ENCODE measurements at regions not wholly inside any gene's neighbourhood (a gene's known extent, or its start where the extent isn't known, plus 50 kb on each side); places are given as distances from the start of the nearest gene placed in this dataset.

- Histone ChIP-seq H3K4me3 (no peak overlapping the region), H3K9me3 (no peaks in the 10 kb centered on the region), H3K27me3 (no peaks in the 10 kb centered on the region), H3K36me3 (no peaks in the 10 kb centered on the region), H3K27ac (no peak overlapping the region), H3K4me1 (peaks cover 0 to 4% (median 0%) of the 10 kb centered on the region in 4 donors)
- no peak for DNase-seq
- TF ChIP-seq, protein P1, sequence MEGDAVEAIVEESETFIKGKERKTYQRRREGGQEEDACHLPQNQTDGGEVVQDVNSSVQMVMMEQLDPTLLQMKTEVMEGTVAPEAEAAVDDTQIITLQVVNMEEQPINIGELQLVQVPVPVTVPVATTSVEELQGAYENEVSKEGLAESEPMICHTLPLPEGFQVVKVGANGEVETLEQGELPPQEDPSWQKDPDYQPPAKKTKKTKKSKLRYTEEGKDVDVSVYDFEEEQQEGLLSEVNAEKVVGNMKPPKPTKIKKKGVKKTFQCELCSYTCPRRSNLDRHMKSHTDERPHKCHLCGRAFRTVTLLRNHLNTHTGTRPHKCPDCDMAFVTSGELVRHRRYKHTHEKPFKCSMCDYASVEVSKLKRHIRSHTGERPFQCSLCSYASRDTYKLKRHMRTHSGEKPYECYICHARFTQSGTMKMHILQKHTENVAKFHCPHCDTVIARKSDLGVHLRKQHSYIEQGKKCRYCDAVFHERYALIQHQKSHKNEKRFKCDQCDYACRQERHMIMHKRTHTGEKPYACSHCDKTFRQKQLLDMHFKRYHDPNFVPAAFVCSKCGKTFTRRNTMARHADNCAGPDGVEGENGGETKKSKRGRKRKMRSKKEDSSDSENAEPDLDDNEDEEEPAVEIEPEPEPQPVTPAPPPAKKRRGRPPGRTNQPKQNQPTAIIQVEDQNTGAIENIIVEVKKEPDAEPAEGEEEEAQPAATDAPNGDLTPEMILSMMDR (IDR thresholded peaks at IDR 0.05): no peak
- no peak for TF ChIP-seq POLR2A (IDR thresholded peaks at IDR 0.05)
Measured at GRCh38 chr5:158514319-158514985, 585.3 kb downstream of the EBF1 start.

DNA sequence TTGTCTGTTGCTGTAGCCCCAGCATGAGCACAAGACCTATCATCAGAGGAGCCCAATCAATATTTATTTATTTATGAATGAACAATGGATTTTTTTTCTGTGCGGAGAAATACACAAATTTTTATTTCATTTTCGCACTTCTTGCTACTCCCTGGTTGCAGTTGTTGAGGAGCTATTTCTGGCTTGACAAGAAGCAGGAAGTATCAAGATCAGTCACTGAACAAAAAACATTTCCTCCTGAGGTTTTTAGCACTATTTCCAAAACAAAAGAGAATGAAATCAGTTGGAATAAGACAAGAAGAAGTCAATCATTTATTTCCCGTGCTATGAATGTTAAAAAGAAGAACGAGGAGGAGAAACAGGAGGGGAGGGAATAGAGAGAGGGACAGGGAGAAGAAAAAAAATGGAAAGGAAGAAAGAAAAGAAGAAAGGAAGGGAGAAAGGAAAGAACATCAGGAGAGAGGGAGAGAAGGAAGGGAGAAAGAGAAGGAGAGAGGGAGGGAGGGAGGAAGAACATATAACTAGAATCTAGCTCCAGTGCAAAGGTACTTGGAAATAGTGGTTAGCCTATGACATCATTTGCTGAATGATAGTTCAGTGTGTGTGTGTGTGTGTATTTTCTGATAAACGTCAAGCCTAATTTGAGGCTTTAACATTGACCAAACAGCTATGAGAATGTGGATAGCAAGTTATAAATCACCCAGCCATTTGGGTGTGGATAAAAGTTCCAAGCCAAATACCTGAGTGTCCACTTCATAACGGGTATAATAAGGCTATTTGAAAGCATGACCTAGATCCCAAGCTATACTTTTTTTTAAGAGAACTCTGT, 586.0 kb downstream of the EBF1 start:
- peak overlapping the region in 1 of 4 donors; percentile 19 for H3K27ac ChIP-seq
- H3K27me3 ChIP-seq: no peaks in the 10 kb centered on the region
- H3K36me3 ChIP-seq: no peaks in the 10 kb centered on the region
- H3K9me3 ChIP-seq: no peaks in the 10 kb centered on the region
- DNase-seq: no peak
- no peak overlapping the region for H3K4me3 ChIP-seq
- TF ChIP-seq, protein P1 (IDR thresholded peaks at IDR 0.05): no peak
- no peak for TF ChIP-seq POLR2A (IDR thresholded peaks at IDR 0.05)
- peaks cover 0 to 4% (median 0%) of the 10 kb centered on the region in 4 donors for H3K4me1 ChIP-seq

- Histone ChIP-seq H3K4me3 (no peak overlapping the region), H3K27ac (peak overlapping the region in 1 of 4 donors; percentile 28), H3K9me3 (no peaks in the 10 kb centered on the region), H3K4me1 (peaks cover 0 to 4% (median 0%) of the 10 kb centered on the region in 4 donors), H3K27me3 (no peaks in the 10 kb centered on the region), H3K36me3 (no peaks in the 10 kb centered on the region)
- TF ChIP-seq, protein P1 (IDR thresholded peaks at IDR 0.05): no peak
- no peak for TF ChIP-seq POLR2A (IDR thresholded peaks at IDR 0.05)
- peak in 2 of 3 donors; percentile 80 for DNase-seq
Measured at GRCh38 chr5:158511454-158511853, 588.3 kb downstream of the EBF1 start.

- DNase-seq: no peak
- Histone ChIP-seq H3K36me3 (no peaks in the 10 kb centered on the region), H3K27ac (no peak overlapping the region), H3K4me3 (no peak overlapping the region), H3K27me3 (no peaks in the 10 kb centered on the region), H3K9me3 (no peaks in the 10 kb centered on the region), H3K4me1 (peaks cover 0 to 4% (median 0%) of the 10 kb centered on the region in 4 donors)
- TF ChIP-seq POLR2A (IDR thresholded peaks at IDR 0.05): no peak
- TF ChIP-seq, protein P1 (IDR thresholded peaks at IDR 0.05): no peak
Measured at GRCh38 chr5:158510479-158510878, 589.2 kb downstream of the EBF1 start.

DNA sequence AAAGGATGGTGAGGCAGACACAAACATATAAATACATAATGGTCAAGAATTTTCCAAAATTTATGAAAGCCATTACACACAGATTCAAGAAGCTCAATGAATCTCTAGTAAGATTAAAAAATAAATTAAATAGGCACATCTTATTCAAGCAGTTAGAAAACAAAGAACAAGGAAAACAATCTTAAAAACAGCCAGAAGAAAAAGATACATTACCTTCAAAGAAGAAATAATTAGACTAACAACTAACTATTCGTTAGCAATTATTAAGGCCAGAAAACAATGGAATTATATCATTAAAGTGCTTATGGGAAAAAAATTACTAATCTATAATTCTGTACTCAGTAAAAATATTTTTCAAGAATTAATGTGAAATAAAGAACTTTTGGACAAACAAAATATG, 593.1 kb downstream of the EBF1 start:
- no peaks in the 10 kb centered on the region for H3K9me3 ChIP-seq
- no peaks in the 10 kb centered on the region for H3K27me3 ChIP-seq
- no peak for DNase-seq
- no peak overlapping the region for H3K4me3 ChIP-seq
- no peaks in the 10 kb centered on the region for H3K36me3 ChIP-seq
- TF ChIP-seq POLR2A (IDR thresholded peaks at IDR 0.05): no peak
- TF ChIP-seq, protein P1 (IDR thresholded peaks at IDR 0.05): no peak
- H3K4me1 ChIP-seq: no peaks in the 10 kb centered on the region
- H3K27ac ChIP-seq: no peak overlapping the region

Measured in Peyer's patch (tissue), 4 donors.